IPS-20b (cell line): ENCODE measurements at regions not wholly inside any gene's neighbourhood (a gene's known extent, or its start where the extent isn't known, plus 50 kb on each side); places are given as distances from the start of the nearest gene placed in this dataset.

Source experiments
- H3K27ac ChIP-seq: one replicate; pipeline ENCODE4 v1.5.1; 2013; ENCODE audit warnings: low read length
- H3K27me3 ChIP-seq: 2 replicates; pipeline ENCODE4 v1.6.1; 2013; ENCODE audit warnings: mild to moderate bottlenecking, low read length, inconsistent platforms; ENCODE audit not compliant: insufficient read depth
- H3K36me3 ChIP-seq: 2 replicates; pipeline ENCODE4 v1.6.1; 2013; ENCODE audit warnings: low read depth, mild to moderate bottlenecking, inconsistent platforms, low read length, moderate library complexity; ENCODE audit not compliant: insufficient read depth
- H3K4me1 ChIP-seq: 2 replicates; pipeline ENCODE4 v1.6.1; 2013; ENCODE audit warnings: mild to moderate bottlenecking, control low read depth, inconsistent platforms, low read length, moderate library complexity; ENCODE audit not compliant: insufficient read depth
- H3K4me3 ChIP-seq: 2 replicates; pipeline ENCODE4 v1.5.1; 2013; ENCODE audit warnings: mild to moderate bottlenecking, low read length, inconsistent platforms
- H3K9ac ChIP-seq: 2 replicates; pipeline ENCODE4 v1.6.1; 2013; ENCODE audit warnings: low read depth, mild to moderate bottlenecking, inconsistent platforms, low read length, moderate library complexity
- H3K9me3 ChIP-seq: 2 replicates; pipeline ENCODE4 v1.6.1; 2013; ENCODE audit warnings: mild to moderate bottlenecking, low read depth, low read length, inconsistent platforms; ENCODE audit not compliant: insufficient read depth

DNA sequence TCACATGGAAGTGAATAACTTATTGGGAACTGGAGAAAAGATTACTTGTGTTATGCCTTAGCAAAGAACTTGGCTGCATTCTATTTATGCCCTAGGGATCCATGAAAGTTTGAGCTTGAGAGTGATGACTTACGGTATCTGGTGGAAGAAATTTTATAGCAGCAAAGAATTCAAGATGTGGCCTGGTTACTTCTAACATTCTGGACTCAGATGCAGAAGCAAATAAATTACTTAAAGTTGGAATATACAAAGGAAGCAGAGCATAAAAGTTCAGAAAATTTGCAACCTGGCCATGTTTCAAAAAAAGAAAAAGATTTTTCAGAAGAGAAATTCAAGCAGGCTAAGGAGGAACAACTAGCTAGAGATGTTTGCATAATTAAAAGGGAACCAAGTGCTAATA is 252.3 kb upstream of the WDFY3 start:
- no peak overlapping the region for H3K9ac ChIP-seq
- peaks cover 43% of the 10 kb centered on the region for H3K9me3 ChIP-seq
- H3K36me3 ChIP-seq = no peaks in the 10 kb centered on the region
- H3K4me1 ChIP-seq = no peaks in the 10 kb centered on the region
- no peak overlapping the region for H3K4me3 ChIP-seq
- H3K27ac ChIP-seq = no peak overlapping the region
- no peaks in the 10 kb centered on the region for H3K27me3 ChIP-seq

DNA sequence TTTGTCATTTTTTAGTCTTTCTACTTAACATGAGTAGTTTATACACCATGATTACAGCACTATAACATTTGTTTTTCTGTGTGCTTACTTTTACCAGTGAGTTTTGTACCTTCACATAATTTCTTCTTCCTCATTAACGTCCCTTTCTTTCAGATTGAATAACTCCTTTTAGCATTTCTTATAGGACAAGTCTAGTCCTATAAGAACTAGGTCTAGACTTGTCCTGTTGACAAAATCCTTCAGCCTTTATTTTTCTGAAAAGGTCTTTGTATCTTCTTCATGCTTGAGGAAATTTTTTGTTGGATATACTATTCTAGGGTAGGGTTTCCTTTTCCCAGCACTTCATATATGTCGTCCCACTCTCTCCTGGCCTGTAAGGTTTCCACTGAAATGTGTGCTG is 253.3 kb upstream of the ARHGAP24 start:
- Histone ChIP-seq H3K27ac (no peak overlapping the region), H3K27me3 (no peaks in the 10 kb centered on the region), H3K4me3 (no peak overlapping the region), H3K9ac (no peak overlapping the region), H3K9me3 (peaks cover 31% of the 10 kb centered on the region), H3K4me1 (no peaks in the 10 kb centered on the region), H3K36me3 (no peaks in the 10 kb centered on the region)

DNA sequence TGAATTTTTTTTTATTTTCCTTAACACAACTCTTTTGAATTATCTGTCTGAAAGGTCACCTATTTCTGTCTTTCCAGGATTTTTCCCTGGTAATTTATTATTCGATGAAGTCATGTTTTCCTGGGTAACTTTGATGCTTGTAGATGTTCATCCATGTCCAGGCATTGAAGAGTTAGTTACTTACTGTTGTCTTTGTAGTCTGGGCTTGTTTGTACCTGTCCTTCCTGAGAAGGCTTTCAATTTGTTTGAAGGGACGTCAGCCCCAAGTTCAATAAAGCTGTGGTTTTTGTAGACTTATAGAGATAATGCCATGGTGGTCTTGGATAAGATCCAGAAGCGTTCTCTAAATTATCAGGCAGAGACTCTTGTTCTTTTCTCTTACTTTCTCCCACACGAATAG is 252.4 kb upstream of the ARHGAP24 start:
- Histone ChIP-seq H3K9ac (no peak overlapping the region), H3K27ac (no peak overlapping the region), H3K27me3 (no peaks in the 10 kb centered on the region), H3K4me3 (no peak overlapping the region), H3K4me1 (no peaks in the 10 kb centered on the region), H3K9me3 (peaks cover 23% of the 10 kb centered on the region), H3K36me3 (no peaks in the 10 kb centered on the region)

DNA sequence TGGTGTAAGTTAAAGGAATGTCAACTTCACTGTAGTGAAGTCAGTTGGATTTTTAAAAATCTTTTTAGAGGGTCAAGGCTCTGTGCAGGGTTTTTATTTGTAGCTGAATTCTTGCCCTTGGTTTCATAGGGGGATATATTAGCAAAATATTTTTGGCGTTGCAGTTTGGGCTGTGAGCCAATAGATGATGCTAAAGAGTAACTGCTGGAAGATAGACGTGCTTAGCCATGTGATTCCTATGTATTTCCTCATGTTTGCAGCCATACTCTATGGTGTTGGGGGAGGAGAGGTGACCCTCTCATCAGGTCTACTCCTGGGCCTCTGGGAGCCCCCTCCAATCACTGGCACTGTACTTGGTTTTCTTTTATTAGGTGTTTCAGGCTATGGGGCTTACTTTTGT is 246.7 kb upstream of the ARHGAP24 start:
- Histone ChIP-seq H3K27me3 (no peaks in the 10 kb centered on the region), H3K9ac (no peak overlapping the region), H3K36me3 (no peaks in the 10 kb centered on the region), H3K4me1 (no peaks in the 10 kb centered on the region), H3K9me3 (peaks cover 6% of the 10 kb centered on the region; the same call in 1 of the 2 replicates), H3K27ac (no peak overlapping the region), H3K4me3 (no peak overlapping the region)

DNA sequence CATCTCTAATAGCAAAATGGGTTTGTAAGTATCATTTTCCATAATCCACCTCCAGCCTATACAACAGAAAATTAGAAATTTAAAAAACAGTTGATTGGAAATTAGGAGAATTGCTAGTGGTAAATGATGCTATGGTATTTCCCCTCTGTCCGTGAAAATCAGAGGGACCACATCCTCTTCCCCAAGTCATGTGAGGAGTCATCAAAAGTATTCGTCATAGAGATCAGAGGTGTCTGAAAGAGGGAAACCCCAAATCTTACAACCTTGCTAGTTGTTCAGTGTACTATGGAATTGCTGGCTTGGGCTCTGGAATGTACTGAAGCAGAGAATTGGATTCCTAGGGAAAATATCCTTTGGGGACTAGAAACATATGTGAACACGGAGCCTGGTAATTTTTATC is 241.4 kb upstream of the ARHGAP24 start:
- no peaks in the 10 kb centered on the region for H3K9me3 ChIP-seq
- no peak overlapping the region for H3K4me3 ChIP-seq
- no peak overlapping the region for H3K27ac ChIP-seq
- no peak overlapping the region for H3K9ac ChIP-seq
- no peaks in the 10 kb centered on the region for H3K36me3 ChIP-seq
- no peaks in the 10 kb centered on the region for H3K27me3 ChIP-seq
- no peaks in the 10 kb centered on the region for H3K4me1 ChIP-seq

DNA sequence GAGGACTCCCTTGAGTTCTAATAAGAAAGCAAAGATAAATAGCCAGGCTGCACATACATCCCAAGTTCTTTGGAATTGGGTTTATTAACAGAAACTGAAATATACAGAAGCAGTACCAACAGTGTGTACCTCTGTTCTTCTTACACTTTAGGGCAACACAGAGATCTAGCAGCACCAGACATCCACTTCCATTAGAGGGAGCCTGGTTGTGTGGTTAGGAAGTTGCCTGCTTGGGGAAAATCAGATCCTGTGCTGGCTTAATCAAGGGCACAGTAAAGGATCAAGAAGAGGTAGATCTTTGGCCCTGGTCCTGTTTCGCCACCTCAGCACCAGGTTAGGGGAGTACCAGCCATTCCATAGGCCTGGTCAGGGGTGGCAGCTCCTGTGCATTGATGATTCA is 231.1 kb upstream of the ARHGAP24 start:
- no peak overlapping the region for H3K9ac ChIP-seq
- no peak overlapping the region for H3K4me3 ChIP-seq
- no peaks in the 10 kb centered on the region for H3K4me1 ChIP-seq
- no peaks in the 10 kb centered on the region for H3K27me3 ChIP-seq
- H3K36me3 ChIP-seq = no peaks in the 10 kb centered on the region
- no peak overlapping the region for H3K27ac ChIP-seq
- H3K9me3 ChIP-seq = no peaks in the 10 kb centered on the region

DNA sequence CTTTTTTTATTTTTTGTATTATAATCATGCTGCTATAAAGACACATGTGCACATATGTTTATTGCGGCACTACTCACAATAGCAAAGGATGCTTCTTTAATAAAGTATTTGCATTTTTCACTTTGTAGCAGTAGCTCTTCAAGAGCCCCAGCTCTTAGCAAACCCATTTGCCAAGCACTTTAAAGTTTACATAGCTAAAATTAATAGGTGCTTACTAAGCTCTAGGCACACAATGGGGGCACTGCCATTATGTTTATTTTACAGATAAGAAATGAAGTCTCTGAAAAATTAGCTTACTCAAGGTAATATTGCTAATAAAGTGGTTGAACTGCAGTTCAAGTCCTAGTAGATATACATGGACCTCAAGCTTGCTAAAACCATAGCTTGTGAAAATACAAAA is 230.3 kb upstream of the ARHGAP24 start:
- Histone ChIP-seq H3K27ac (no peak overlapping the region), H3K9me3 (no peaks in the 10 kb centered on the region), H3K9ac (no peak overlapping the region), H3K4me1 (no peaks in the 10 kb centered on the region), H3K36me3 (no peaks in the 10 kb centered on the region), H3K4me3 (no peak overlapping the region), H3K27me3 (no peaks in the 10 kb centered on the region)

DNA sequence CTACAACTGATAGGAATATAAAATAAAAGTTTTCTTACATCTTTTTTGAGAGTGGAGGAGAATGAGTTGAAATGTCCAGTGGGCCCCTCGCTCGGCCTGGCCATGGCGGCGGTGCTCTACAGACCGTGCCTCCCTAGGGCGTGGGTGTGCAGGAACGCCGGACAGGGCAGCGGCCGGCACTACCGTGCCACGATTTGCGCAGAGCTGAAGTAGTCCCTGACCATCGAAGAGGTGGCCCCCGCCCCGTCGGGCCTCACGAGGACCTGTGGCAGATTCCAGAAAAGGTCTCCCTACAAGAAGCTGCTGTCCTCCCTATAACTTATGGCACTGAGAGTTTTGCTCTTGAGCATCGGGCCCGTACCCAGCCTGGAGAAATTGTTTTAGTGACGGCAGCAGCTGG is 228.9 kb upstream of the ARHGAP24 start:
- H3K4me1 ChIP-seq = no peaks in the 10 kb centered on the region
- H3K36me3 ChIP-seq = no peaks in the 10 kb centered on the region
- no peak overlapping the region for H3K9ac ChIP-seq

DNA sequence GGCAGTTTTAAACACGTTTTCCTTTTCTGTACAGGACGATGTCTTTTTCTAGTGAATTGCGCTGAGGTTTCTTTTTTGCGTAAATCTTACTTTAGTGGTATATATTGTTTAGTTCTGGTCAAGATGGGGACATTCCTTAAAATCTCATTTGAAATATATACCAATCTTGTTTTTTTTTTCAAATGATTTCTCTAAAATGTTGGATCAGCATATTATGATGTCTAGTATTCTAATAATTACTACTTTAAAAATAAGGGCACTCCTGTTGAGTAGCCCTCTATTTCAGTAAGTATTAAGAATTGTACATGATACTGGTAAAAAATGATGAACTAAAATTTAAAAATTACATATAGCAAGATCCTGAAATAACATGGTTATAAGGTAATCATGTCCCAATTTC is 224.1 kb upstream of the ARHGAP24 start:
- no peaks in the 10 kb centered on the region for H3K4me1 ChIP-seq
- H3K4me3 ChIP-seq = no peak overlapping the region
- H3K9me3 ChIP-seq = peaks cover 5% of the 10 kb centered on the region; the same call in 1 of the 2 replicates

More for the DNA sequence above, 228.9 kb upstream of the ARHGAP24 start:
- Histone ChIP-seq H3K9me3 (no peaks in the 10 kb centered on the region), H3K4me3 (no peak overlapping the region), H3K27me3 (no peaks in the 10 kb centered on the region), H3K27ac (no peak overlapping the region)

DNA sequence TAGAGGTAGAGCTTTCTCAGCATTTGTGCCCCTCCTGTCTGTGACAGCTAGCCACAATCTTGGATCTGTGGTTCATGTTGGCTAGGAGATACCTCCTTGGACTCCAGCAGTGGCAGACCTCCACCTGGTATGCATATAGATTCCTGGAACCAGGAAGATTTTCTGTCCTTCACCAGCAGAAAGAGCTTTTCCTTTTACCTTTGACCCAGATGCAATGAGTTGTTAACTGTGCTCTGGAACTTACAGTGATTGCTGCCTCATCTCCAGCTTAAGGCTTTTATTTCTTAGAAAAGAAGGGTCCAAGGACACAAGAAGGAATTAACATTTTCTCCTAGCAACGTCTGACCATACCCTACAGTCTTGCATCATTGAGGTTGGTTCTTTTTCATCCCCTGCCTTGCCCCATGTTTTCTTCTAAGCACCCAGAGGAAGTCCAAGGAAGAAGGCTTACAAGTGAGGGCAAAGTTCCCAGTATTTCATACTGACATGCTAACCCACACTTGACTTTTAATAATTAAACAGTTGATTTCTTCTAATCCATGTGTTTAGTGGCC is 217.1 kb upstream of the ARHGAP24 start:
- no peak overlapping the region for H3K9ac ChIP-seq
- peaks cover 5% of the 10 kb centered on the region; the same call in 1 of the 2 replicates for H3K9me3 ChIP-seq
- H3K27me3 ChIP-seq = no peaks in the 10 kb centered on the region
- H3K36me3 ChIP-seq = no peaks in the 10 kb centered on the region
- H3K4me3 ChIP-seq = no peak overlapping the region
- H3K4me1 ChIP-seq = no peaks in the 10 kb centered on the region
- no peak overlapping the region for H3K27ac ChIP-seq

More for the DNA sequence above, 224.1 kb upstream of the ARHGAP24 start:
- no peaks in the 10 kb centered on the region for H3K27me3 ChIP-seq
- no peaks in the 10 kb centered on the region for H3K36me3 ChIP-seq
- no peak overlapping the region for H3K9ac ChIP-seq
- H3K27ac ChIP-seq = no peak overlapping the region

DNA sequence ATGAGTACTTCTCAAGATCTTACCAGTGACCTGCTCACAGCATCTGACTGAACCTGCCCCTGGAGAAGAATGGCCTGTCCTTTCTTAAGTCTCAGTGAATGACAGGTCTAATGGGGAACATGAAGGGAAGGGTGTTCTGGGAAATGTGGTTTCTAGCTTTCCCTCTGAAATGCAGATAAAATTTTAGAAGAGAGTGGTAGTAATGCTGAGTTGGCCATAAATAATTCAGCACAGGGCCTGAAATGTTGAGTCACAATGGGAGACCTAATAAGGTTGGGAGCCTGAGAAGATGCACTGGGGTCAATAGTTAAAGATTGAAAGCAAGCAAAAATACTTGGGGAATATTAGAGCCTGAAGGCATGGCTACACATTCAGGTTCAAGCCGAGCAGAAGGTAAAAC is 214.9 kb upstream of the ARHGAP24 start:
- no peaks in the 10 kb centered on the region for H3K36me3 ChIP-seq
- no peaks in the 10 kb centered on the region for H3K27me3 ChIP-seq
- no peak overlapping the region for H3K27ac ChIP-seq

DNA sequence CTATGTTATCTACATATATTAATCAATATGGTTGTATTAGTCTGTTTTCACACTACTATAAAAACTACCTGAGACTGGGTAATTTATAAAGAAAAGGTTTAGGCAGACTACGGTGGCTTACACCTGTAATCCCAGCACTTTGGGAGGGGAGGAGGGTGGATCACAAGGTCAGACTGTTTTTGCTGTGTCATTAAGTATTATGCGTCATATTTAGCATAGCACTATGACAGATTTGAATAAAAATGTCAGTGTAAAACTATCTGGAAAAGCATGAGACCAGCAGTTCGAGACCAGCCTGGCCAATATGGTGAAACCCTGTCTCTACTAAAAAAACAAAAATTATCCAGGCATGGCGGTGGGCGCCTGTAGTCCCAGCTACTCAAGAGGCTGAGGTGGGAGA is 209.7 kb upstream of the ARHGAP24 start:
- H3K9ac ChIP-seq = no peak overlapping the region
- no peaks in the 10 kb centered on the region for H3K36me3 ChIP-seq
- H3K27me3 ChIP-seq = no peaks in the 10 kb centered on the region
- no peak overlapping the region for H3K4me3 ChIP-seq
- no peaks in the 10 kb centered on the region for H3K9me3 ChIP-seq
- H3K4me1 ChIP-seq = no peaks in the 10 kb centered on the region
- no peak overlapping the region for H3K27ac ChIP-seq

More for the DNA sequence above, 214.9 kb upstream of the ARHGAP24 start:
- Histone ChIP-seq H3K4me1 (no peaks in the 10 kb centered on the region), H3K9me3 (no peaks in the 10 kb centered on the region), H3K9ac (no peak overlapping the region), H3K4me3 (no peak overlapping the region)
